GM13977 (cell line): ENCODE measurements at regions not wholly inside any gene's neighbourhood (a gene's known extent, or its start where the extent isn't known, plus 50 kb on each side); places are given as distances from the start of the nearest gene placed in this dataset.

Experiments
- DNase-seq: peaks from one replicate; pipeline ENCODE4 v3.0.0; 2012; ENCODE audit warnings: low spot score
- CTCF ChIP-seq: IDR thresholded peaks from 2 replicates; pipeline ENCODE4 v1.5.1; 2012; ENCODE audit warnings: mild to moderate bottlenecking, control low read depth; ENCODE audit not compliant: insufficient read depth; ENCODE audit errors: extremely low read depth, missing control alignments
- in situ Hi-C: fragments of 300-500 bp; cut with MboI; formaldehyde crosslinking; loops from one replicate; pipeline ENCODE4 v1.12.0; 2022; ENCODE audit warnings: low sequenced_read_pairs, low pct_unique_long_range_greater_than_20kb, mixed read lengths, inconsistent platforms; ENCODE audit not compliant: unreplicated experiment

- in situ Hi-C loops: no loop called here
- no peak for DNase-seq
- no peak for TF ChIP-seq CTCF
These were observed 226.7 kb upstream of the ZSWIM2 start for GRCh38 chr2:187075671-187076070.

- in situ Hi-C loops: no loop called here
- no peak for TF ChIP-seq CTCF
- DNase-seq: no peak
These were observed 226.2 kb upstream of the ZSWIM2 start for GRCh38 chr2:187075199-187075635.

- no peak for TF ChIP-seq CTCF
- in situ Hi-C loops: no loop called here
- no peak for DNase-seq
These were observed 209.2 kb upstream of the ZSWIM2 start for GRCh38 chr2:187058198-187058597.

- in situ Hi-C loops: no loop called here
- TF ChIP-seq CTCF: no peak
These were observed 208.5 kb upstream of the ZSWIM2 start for GRCh38 chr2:187057466-187057865.

GRCh38 chr2:187056416-187057334, 207.7 kb upstream of the ZSWIM2 start:
- TF ChIP-seq CTCF: no peak
- in situ Hi-C loops: no loop called here
- no peak for DNase-seq

More at GRCh38 chr2:187057466-187057865, 208.5 kb upstream of the ZSWIM2 start:
- no peak for DNase-seq

GRCh38 chr2:187055463-187055862, 206.5 kb upstream of the ZSWIM2 start:
- in situ Hi-C loops: no loop called here
- no peak for DNase-seq
- no peak for TF ChIP-seq CTCF
